Endodermal cell (in vitro differentiated cells): ENCODE measurements at regions not wholly inside any gene's neighbourhood (a gene's known extent, or its start where the extent isn't known, plus 50 kb on each side); places are given as distances from the start of the nearest gene placed in this dataset.
"Not testable (repeated sequence)": the region's sequence is repeated elsewhere in the genome, so short reads cannot be mapped to it uniquely, and the experiment has no call there.

Source experiments
- DNase-seq: peaks from one replicate; pipeline ENCODE4 v3.0.0-alpha.2; 2017
- H3K27ac ChIP-seq: 2 replicates; pipeline ENCODE4 v1.5.1; 2013; ENCODE audit warnings: mild to moderate bottlenecking, low read depth, low read length, moderate library complexity
- H3K27me3 ChIP-seq: 2 replicates; pipeline ENCODE4 v1.6.1; 2013; ENCODE audit warnings: mild to moderate bottlenecking, low read length, moderate library complexity; ENCODE audit not compliant: insufficient read depth, control insufficient read depth, poor library complexity, severe bottlenecking
- H3K36me3 ChIP-seq: 2 replicates; pipeline ENCODE4 v1.7.0; 2013; ENCODE audit warnings: mild to moderate bottlenecking, low read length, moderate library complexity; ENCODE audit not compliant: control insufficient read depth, insufficient read depth
- H3K4me1 ChIP-seq: one replicate; pipeline ENCODE4 v1.7.0; 2013; ENCODE audit warnings: low read length; ENCODE audit not compliant: control insufficient read depth, insufficient read depth
- H3K4me3 ChIP-seq: 2 replicates; pipeline ENCODE4 v1.5.1; 2013; ENCODE audit warnings: mild to moderate bottlenecking, low read length, moderate library complexity
- H3K9ac ChIP-seq: 2 replicates; pipeline ENCODE4 v1.6.1; 2013; ENCODE audit warnings: mild to moderate bottlenecking, low read length, moderate library complexity; ENCODE audit not compliant: poor library complexity, severe bottlenecking; ENCODE audit errors: extremely low read depth
- H3K9me3 ChIP-seq: 2 replicates; pipeline ENCODE4 v1.6.1; 2013; ENCODE audit warnings: mild to moderate bottlenecking, low read length, moderate library complexity; ENCODE audit not compliant: control insufficient read depth
- H3K27ac Mint-ChIP-seq: 2 replicates; pipeline ENCODE4 v1.8.0; 2020; ENCODE audit warnings: mixed read lengths
- H3K27me3 Mint-ChIP-seq: 2 replicates; pipeline ENCODE4 v1.8.0; 2021; ENCODE audit warnings: mild to moderate bottlenecking, mixed read lengths; ENCODE audit not compliant: insufficient read depth
- H3K36me3 Mint-ChIP-seq: 2 replicates; pipeline ENCODE4 v1.8.0; 2020; ENCODE audit warnings: low read depth, mixed read lengths
- H3K4me1 Mint-ChIP-seq: 2 replicates; pipeline ENCODE4 v1.8.0; 2020; ENCODE audit warnings: mixed read lengths
- H3K4me3 Mint-ChIP-seq: 2 replicates; pipeline ENCODE4 v1.8.0; 2020; ENCODE audit warnings: mild to moderate bottlenecking, moderate library complexity, mixed read lengths
- H3K9me3 Mint-ChIP-seq: 2 replicates; pipeline ENCODE4 v1.8.0; 2020; ENCODE audit warnings: mild to moderate bottlenecking, mixed read lengths
- WGBS, 2 experiments: methylation state at CpG; one replicate each; pipeline versions ENCODE4 v1.1.5 to v1.1.7; 2013; ENCODE audit warnings: missing lambda C conversion rate in 2 of 2, mixed read lengths in 1 of 2; ENCODE audit not compliant: insufficient coverage in 1 of 2, insufficient read length in 1 of 2; 5-methylcytosine and 5-hydroxymethylcytosine counted together
- TF ChIP-seq, protein P1 (sequence below): fragments of 200-600 bp; sonication (generic); conservative IDR thresholded peaks from 2 replicates; pipeline ENCODE4 v1.5.0; 2021; ENCODE audit warnings: antibody characterized with exemption, mild to moderate bottlenecking

DNA sequence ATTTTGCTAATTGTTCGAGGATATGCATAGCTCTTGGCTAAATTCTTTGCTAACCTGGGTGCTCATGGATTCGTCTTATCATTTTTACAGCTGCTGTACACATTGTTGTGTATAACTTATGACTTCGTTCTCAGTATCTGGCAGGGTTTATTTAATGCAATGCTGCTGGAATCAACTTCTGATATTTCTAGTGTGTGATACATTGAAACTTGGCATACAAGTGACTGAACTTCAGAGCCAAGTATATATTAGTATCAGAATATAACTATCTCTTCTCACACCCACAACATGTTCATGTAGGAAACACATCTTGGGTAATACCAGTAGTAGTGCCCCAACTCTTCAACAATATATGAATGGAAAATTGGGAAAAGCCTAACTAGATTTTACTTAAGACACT, 764.2 kb downstream of the TENT5A start:
- H3K4me3 ChIP-seq: no peak overlapping the region
- no peak overlapping the region for H3K27ac ChIP-seq
- Mint-ChIP-seq H3K4me3 (no peak overlapping the region), H3K36me3 (no peaks in the 10 kb centered on the region), H3K27ac (no peak overlapping the region), H3K27me3 (no peaks in the 10 kb centered on the region), H3K9me3 (peaks cover 2% of the 10 kb centered on the region), H3K4me1 (peaks cover 7% of the 10 kb centered on the region)
- 86% methylated on average over 3 of the region's 3 CpGs; no CpG with 5 or more reads in 1 of the 2 experiments for WGBS, 2 experiments
- H3K27me3 ChIP-seq: no peaks in the 10 kb centered on the region
- TF ChIP-seq, protein P1, sequence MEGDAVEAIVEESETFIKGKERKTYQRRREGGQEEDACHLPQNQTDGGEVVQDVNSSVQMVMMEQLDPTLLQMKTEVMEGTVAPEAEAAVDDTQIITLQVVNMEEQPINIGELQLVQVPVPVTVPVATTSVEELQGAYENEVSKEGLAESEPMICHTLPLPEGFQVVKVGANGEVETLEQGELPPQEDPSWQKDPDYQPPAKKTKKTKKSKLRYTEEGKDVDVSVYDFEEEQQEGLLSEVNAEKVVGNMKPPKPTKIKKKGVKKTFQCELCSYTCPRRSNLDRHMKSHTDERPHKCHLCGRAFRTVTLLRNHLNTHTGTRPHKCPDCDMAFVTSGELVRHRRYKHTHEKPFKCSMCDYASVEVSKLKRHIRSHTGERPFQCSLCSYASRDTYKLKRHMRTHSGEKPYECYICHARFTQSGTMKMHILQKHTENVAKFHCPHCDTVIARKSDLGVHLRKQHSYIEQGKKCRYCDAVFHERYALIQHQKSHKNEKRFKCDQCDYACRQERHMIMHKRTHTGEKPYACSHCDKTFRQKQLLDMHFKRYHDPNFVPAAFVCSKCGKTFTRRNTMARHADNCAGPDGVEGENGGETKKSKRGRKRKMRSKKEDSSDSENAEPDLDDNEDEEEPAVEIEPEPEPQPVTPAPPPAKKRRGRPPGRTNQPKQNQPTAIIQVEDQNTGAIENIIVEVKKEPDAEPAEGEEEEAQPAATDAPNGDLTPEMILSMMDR: no peak
- peaks cover 4% of the 10 kb centered on the region for H3K4me1 ChIP-seq
- H3K9me3 ChIP-seq: peaks cover 12% of the 10 kb centered on the region
- no peak for DNase-seq
- no peak overlapping the region for H3K9ac ChIP-seq
- H3K36me3 ChIP-seq: no peaks in the 10 kb centered on the region

DNA sequence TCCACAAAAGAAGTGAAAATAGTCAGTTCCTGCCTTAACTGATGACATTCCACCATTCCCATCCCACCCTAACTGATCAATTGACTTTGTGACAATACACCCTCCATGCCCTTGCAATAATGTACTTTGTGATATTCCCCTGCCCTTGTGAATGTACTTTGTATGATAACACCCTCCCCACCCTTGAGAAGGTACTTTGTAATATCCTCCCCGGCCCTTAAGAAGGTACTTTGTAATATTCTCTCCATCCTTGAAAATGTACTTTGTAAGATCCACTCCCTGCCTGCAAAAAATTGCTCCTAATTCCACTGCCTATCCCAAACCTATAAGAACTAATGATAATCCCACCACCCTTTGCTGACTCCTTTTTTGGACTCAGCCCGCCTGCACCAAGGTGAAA, 771.3 kb downstream of the TENT5A start:
- H3K9ac ChIP-seq, H3K27me3 Mint-ChIP-seq, H3K9me3 ChIP-seq, H3K4me1 Mint-ChIP-seq, H3K27ac Mint-ChIP-seq, H3K4me3 ChIP-seq, H3K36me3 Mint-ChIP-seq, DNase-seq, H3K4me1 ChIP-seq, H3K36me3 ChIP-seq, H3K9me3 Mint-ChIP-seq, H3K27me3 ChIP-seq, H3K4me3 Mint-ChIP-seq, H3K27ac ChIP-seq: not testable (repeated sequence)
- 88 to 96% methylated on average over 1 to 2 of the region's 2 CpGs for WGBS, 2 experiments

GRCh38 chr6:80976336-80976735, 776.1 kb downstream of the TENT5A start:
- no peak overlapping the region for H3K9ac ChIP-seq
- Mint-ChIP-seq H3K36me3 (no peaks in the 10 kb centered on the region), H3K27ac (no peak overlapping the region), H3K9me3 (peaks cover 3% of the 10 kb centered on the region), H3K4me3 (no peak overlapping the region), H3K27me3 (no peaks in the 10 kb centered on the region), H3K4me1 (no peaks in the 10 kb centered on the region)
- H3K4me1 ChIP-seq: no peaks in the 10 kb centered on the region
- no peaks in the 10 kb centered on the region for H3K9me3 ChIP-seq
- H3K27ac ChIP-seq: no peak overlapping the region
- no peaks in the 10 kb centered on the region for H3K36me3 ChIP-seq
- no peak overlapping the region for H3K4me3 ChIP-seq
- TF ChIP-seq, protein P1: no peak
- no peaks in the 10 kb centered on the region for H3K27me3 ChIP-seq
- no peak for DNase-seq
- 86 to 91% methylated on average over 1 to 3 of the region's 3 CpGs for WGBS, 2 experiments

GRCh38 chr6:80974579-80974978, 777.9 kb downstream of the TENT5A start:
- Histone ChIP-seq H3K9ac (no peak overlapping the region), H3K4me1 (no peaks in the 10 kb centered on the region), H3K27ac (no peak overlapping the region), H3K27me3 (no peaks in the 10 kb centered on the region), H3K9me3 (no peaks in the 10 kb centered on the region), H3K4me3 (no peak overlapping the region), H3K36me3 (no peaks in the 10 kb centered on the region)
- H3K9me3 Mint-ChIP-seq: no peaks in the 10 kb centered on the region
- WGBS, 2 experiments: 86 to 90% methylated on average over 1 to 2 of the region's 2 CpGs
- H3K36me3 Mint-ChIP-seq: no peaks in the 10 kb centered on the region
- DNase-seq: peak; percentile 47
- no peak overlapping the region for H3K27ac Mint-ChIP-seq
- H3K4me1 Mint-ChIP-seq: no peaks in the 10 kb centered on the region
- TF ChIP-seq, protein P1: no peak
- H3K4me3 Mint-ChIP-seq: no peak overlapping the region
- H3K27me3 Mint-ChIP-seq: no peaks in the 10 kb centered on the region
